Activated CD8-positive, alpha-beta memory T cell treated with anti-CD3 and anti-CD28 coated beads, Interleukin-2, amount 50 U/mL, for 4 hours (primary cell): ENCODE measurements at regions not wholly inside any gene's neighbourhood (a gene's known extent, or its start where the extent isn't known, plus 50 kb on each side); places are given as distances from the start of the nearest gene placed in this dataset.
"Not testable (repeated sequence)": the region's sequence is repeated elsewhere in the genome, so short reads cannot be mapped to it uniquely, and the experiment has no call there.

ENCODE experiments used
- DNase-seq: peaks from one replicate; pipeline ENCODE4 v3.0.0-alpha.2; 2020

- no peak for DNase-seq
These were observed 200.7 kb downstream of the RRAGC start for GRCh38 chr1:38658883-38659282.

- no peak for DNase-seq
These were observed 201.7 kb downstream of the RRAGC start for GRCh38 chr1:38657873-38658272.

DNA sequence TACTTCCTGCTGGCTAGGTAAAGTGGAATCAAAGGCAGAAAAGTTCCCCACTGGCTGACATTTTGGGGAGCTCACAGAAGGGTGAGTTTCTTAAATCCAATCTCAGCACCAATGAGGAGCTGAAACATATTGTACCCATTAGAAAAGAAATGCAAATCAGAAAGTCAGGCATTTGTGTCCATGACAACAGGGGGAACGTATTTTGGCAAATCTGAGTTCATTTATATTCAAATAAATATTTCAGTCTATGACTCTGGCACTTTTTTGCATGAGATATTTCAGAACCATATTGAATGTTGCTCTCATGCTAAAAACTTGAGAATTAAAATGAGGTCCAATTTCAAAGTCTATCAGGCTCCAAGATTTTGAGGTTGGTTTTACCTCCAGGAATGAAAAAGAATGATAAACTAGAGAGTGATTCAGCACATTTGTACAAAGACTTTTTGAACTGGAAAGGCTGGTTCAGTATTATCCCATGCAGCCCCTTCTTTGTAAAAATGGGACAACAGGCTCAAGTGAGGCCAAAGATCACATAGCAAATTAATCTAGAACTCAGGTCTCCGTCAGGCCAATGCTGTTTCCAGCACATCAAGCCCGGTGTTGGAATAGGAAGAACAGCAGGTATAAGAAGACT lies 202.2 kb downstream of the RRAGC start:
- DNase-seq, result no peak

DNA sequence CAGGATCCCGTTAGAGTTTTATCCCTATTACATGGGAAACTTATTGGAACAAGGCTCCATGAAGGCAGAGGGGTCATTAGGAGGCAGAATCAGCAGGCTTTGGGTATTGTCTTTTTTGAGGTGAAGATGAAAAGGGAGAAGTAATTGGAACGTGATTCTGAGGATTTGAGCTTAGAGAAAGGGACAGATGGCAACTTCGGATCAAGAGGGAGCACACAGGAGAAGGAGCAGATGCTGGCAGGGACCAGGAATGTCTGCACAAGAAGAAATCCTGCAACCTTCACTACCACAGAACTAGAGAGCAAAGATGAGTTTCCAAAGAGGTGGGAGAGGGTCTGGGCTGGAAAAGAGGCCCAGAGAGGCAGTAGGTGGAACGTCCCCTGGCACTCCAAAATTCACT lies 202.8 kb downstream of the RRAGC start:
- DNase-seq, result no peak

- DNase-seq, result no peak
These were observed 207.4 kb downstream of the RRAGC start for GRCh38 chr1:38652217-38652616.

DNA sequence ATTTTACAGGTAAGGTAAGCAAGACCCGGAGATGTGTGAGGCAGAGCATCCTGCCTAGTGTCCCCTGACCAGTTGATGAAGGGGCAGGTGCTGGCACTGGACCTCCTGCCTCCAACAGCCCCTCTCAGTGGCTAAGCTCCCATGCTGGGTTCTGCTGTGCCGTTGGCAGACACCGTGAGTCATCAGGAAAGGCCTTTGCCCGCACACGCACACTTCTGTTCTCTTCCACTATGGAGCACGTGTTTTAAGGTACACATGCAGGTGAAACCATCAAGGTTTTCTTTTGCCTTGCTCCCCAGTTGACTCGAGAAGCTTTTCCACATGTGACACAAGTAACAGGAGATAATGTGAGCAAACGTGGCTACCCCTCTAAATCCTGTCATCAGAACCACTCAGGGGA lies 207.9 kb downstream of the RRAGC start:
- DNase-seq, result no peak

DNA sequence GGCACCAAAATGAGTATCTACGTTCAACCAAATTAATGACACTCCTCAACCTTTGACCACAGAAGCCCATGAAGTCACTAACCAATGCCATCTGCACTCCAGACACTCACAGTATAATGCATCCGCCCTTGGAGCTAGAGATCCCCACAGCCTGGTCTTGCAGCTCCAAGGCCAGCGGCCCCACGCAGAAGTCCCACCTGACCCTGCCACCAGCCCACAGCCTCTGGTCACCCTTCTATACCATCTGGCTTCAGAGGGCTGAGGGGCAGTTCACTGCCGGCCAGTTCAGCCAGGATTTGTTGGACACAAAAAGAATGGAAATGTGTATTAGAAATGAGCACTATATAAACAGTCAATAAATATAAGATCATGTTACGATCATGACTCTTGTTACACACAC lies 211.2 kb downstream of the RRAGC start:
- DNase-seq, result no peak

DNA sequence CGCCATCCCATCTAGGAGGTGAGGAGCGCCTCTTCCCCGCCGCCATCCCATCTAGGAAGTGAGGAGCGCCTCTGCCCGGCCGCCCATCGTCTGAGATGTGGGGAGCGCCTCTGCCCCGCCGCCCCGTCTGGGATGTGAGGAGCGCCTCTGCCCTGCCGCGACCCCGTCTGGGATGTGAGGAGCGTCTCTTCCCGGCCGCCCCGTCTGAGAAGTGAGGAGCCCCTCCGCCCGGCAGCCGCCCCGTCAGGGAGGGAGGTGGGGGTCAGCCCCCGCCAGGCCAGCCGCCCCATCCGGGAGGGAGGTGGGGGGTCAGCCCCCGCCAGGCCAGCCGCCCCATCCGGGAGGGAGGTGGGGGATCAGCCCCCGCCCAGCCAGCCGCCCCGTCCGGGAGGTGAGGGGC lies 212.2 kb downstream of the RRAGC start:
- DNase-seq, result not testable (repeated sequence)

DNA sequence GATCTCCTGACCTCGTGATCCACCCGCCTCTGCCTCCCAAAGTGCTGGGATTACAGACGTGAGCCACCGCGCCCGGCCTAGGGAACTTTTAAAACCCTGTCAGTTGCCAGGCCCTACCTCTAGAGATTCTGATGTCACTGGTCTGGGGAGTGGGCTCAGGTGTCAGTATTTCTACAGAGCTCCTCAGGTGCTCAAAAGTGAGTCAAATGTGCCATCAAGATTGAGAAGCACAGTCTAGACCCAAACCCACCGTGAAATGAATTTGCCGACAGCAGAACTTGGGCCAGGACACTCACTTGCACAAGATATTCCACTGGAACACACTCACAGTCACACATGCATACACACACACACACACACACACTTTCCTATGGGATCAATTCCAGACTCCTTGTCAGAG lies 215.5 kb downstream of the RRAGC start:
- no peak for DNase-seq

DNA sequence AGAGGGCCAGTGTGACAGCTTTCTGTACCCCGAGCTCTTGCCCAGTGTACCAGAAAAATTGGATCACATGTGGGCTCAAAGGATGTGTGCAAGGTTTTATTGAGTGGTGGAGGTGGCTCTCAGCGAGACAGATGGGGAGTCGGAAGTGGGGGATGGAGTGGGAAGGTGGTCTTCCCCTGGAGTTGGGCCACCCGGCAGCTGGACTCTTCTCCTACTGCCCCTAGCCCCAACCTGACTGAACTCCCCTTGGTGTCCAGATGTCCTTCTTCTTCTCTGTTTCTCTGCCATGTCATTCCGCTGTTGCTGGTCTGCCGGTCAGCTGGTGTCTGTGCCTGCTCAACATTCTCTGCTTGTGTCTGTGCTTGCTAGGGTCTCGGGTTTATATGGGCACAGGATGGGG lies 217.9 kb downstream of the RRAGC start:
- no peak for DNase-seq

DNA sequence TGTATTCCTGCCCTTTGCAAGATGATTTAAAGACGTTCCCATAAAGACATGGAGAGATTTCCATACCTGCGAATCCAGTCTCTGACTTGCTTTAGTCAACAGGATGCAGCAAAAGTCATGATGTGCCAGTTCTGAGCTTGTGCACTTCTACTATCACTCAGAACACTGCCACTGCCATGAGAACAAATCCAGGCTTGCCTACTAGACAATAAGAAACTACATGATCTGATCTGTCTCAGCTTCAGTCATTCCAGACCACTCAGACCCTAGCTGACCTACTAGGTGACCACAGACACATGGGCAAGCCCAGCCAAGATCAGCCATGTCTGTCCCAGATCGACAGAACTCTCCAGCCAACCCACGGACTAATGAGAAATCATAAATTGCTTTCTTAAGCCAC lies 219.2 kb downstream of the RRAGC start:
- no peak for DNase-seq

DNA sequence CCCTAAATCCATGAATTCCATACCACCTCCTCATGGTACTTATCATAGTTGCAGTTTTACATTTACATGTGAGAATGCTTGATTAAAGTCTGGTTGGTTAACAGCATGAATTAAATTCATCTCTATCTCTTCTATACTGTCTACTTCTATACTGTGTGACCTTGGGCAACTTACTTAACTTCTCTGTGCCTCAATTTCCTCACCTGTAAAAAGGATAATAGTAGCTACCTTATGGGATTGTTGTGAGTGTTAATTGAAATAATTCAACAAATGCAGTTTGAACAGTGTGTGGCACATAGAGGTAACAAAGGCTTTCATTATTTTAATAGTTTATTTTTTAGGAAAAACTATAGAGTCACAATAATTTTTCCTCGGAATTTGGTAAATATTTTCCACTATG lies 231.3 kb downstream of the RRAGC start:
- no peak for DNase-seq

GRCh38 chr1:38625939-38626338 lies 233.6 kb downstream of the RRAGC start:
- no peak for DNase-seq

DNA sequence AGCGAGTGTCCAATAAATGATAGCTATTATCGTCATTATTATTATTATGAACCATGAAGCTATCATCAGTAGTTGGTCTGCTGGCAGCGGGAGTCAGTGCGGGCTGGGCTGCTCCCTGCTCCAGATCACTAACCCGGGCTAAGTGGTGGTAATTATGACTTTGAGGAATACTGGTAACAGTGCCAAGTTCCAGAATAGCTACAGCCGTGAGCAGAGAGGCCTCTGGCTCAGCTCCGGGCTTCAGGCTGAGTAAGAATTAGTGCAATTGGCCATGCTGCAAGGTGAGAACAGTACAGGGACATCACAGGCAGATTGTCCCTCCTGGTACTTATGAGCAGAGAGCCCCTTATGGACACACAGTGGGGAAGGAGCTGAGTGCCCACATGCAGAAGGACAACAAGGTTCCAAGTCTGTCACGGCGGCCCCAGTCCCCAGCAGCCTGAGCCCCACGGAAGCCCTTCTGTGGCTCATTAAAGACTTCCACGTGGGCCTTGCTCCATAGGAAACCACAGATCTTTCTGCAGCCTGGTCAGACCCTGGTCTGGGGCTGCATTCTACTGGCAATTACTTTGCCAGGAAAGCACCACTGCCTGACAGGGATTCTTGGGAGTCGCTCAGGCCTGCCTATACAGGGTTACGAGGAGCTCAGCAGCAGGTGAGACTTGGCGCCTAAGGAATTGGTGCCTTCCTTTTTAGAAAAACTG lies 235.1 kb downstream of the RRAGC start:
- no peak for DNase-seq

GRCh38 chr1:38623529-38623928 lies 236.0 kb downstream of the RRAGC start:
- no peak for DNase-seq

DNA sequence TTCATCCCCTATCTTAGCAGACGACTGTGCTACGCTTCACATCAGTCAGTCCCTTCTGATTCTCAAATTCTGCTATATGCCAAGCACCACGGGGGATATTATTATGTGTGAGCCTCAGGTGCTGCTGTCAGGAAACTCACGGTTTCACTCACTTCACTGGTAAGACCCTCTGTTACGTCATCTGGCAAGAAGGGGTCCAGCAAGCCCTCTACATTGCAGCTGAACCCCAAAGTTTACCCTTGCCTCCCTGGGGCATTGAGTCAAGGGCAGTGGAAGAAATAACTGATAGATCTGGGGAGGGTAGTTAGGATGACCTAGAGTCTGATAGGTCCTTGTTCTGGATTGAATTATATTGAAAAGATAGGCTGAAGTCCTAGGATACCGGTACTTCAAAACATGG lies 237.4 kb downstream of the RRAGC start:
- DNase-seq, result no peak

- no peak for DNase-seq
These were observed 242.7 kb downstream of the RRAGC start for GRCh38 chr1:38616846-38617245.

GRCh38 chr1:38615680-38616079 lies 243.9 kb downstream of the RRAGC start:
- no peak for DNase-seq

GRCh38 chr1:38614861-38615260 lies 244.7 kb downstream of the RRAGC start:
- no peak for DNase-seq

DNA sequence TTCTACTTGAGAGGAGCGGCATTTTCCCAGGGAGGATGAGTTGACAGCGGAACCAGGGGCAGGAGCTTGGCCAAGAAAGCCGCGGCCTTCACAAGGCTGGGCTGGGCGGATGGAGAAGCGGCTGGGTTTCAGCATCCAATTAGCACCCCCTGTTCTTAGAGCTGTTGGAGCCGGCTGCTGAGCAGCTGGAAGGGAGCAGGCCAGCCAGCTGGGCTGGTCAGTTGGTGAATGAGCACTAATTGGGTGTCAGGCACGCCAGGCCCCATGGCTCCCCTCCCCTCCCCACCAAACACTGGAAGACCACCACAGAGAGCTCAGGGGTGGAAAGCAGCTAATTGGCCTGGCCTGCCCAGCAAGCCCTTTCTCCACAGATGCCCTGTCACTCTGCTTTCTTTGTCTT lies 245.6 kb downstream of the RRAGC start:
- DNase-seq, result no peak

- DNase-seq, result no peak
These were observed 246.6 kb downstream of the RRAGC start for GRCh38 chr1:38612951-38613350.

DNA sequence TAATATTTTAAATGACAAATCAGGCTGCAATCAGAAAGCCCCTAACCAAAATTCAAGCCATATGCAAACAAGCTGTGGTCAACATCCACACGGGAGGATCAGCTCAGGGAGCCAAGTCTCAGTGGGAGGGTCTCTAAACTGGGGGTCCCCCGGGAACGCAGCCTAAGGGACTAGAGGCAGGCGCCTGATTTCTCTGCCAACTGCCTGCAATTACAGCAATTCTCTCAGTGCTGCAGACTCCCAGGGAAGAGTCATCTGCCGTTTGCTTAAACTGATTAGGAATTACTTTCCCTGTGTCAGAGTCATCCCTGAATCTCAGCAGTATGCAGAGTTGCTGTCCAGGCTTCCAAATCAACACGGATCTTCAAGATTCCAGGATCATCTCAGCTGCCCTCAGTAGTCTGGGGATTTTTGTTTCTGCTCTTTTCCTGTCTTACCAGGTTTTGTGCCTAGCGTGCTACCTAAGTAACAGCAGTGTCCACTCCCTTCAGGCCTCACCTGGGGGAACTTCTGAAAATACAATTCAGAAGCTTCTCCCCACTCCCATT lies 247.8 kb downstream of the RRAGC start:
- no peak for DNase-seq

GRCh38 chr1:38609166-38610025 lies 250.2 kb downstream of the RRAGC start:
- no peak for DNase-seq
